ENCODE measurements at regions not wholly inside any gene's neighbourhood (a gene's known extent, or its start where the extent isn't known, plus 50 kb on each side); places are given as distances from the start of the nearest gene placed in this dataset.
"Not testable (repeated sequence)": the region's sequence is repeated elsewhere in the genome, so short reads cannot be mapped to it uniquely, and the experiment has no call there.

DNA sequence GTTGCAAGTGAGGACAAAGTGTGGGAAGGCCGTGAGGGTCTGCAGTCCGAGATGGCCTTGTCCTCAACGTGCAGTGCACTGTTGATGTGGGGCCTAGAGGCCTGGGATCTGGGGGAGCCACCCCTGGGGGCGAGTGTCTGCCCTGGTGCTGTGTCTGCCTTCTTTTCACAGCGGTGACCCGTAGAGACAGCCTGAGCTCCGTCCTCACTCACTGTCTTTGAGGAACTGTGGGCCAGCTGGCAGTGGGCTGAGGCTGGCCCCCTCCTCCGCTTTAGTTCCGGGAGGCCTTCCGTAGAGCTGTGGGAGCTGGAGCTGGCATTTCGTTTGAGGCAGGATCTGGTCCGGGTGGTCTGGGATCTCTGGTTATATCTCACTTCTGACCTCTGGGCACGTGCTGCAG is 1370.6 kb downstream of the CDH12 start:
- H3K4me1 ChIP-seq (ENCODE audit: insufficient read depth, low read length); H3K27me3 ChIP-seq (ENCODE audit: insufficient read depth, low read length); H3K9me3 ChIP-seq (ENCODE audit: low read depth, low read length); H3K4me3 ChIP-seq (ENCODE audit: low read length): not testable (repeated sequence)

DNA sequence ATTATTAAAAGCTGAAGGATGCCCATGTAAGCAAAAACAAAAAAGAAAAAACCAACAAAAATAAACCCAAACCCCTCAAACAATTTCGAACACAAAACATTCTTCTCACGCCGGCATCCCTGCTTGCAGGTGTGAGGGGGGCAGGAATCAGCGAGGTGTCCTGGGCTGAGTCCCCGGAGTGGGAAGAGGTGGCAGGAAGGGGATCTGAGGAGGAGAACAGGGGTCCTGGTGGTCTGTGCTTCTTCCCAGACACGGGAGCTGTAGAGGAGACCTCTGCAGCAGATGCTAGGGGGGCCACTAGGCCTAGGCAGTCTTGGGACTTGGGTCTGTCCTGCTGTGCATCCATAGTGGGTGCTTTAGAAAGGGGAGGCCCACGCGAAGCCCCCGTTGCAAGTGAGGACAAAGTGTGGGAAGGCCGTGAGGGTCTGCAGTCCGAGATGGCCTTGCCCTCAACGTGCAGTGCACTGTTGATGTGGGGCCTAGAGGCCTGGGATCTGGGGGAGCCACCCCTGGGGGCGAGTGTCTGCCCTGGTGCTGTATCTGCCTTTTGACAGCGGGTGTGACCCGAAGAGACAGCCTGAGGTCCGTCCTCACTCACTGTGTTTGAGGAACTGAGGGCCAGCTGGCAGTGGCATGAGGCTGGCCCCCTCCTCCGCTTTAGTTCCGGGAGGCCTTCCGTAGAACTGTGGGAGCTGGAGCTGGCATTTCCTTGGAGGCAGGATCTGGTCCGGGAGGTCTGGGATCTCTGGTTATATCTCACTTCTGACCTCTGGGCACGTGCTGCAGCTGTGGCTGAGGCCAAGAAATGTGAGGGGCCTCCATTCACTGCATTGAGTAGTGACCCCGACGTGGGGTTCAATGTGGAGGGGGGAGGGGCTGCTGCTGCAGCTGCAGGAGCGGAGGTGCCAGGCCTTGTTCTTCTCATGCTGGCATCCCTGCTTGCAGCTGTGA is 1371.5 kb downstream of the CDH12 start:
- not testable (repeated sequence) for H3K4me1 ChIP-seq (ENCODE audit: insufficient read depth, low read length); H3K27me3 ChIP-seq (ENCODE audit: insufficient read depth, low read length); H3K9me3 ChIP-seq (ENCODE audit: low read depth, low read length); H3K4me3 ChIP-seq (ENCODE audit: low read length)

DNA sequence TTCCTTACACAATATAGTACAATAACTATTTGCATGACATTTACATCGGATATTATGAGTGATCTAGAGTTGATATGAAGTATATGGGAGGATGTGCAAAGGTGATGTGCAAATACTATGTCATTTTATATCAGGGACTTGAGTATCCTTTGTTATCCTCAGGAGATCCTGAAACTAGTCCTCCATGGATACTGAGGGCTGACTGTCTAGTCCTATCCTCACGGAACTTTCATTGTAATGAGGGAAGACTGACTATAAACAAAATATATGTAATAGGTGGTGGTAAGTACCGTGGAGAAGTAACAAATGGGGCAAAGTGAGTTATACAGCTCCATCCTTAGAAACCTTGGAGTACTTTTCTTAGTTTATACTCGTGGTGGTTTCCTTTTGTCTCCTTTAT is 1373.1 kb downstream of the CDH12 start:
- not testable (repeated sequence) for H3K27me3 ChIP-seq (ENCODE audit: insufficient read depth, low read length); H3K4me1 ChIP-seq (ENCODE audit: insufficient read depth, low read length); H3K9me3 ChIP-seq (ENCODE audit: low read depth, low read length); H3K4me3 ChIP-seq (ENCODE audit: low read length)

- H3K4me3 ChIP-seq (ENCODE audit: low read length); H3K9me3 ChIP-seq (ENCODE audit: low read depth, low read length); H3K4me1 ChIP-seq (ENCODE audit: insufficient read depth, low read length); H3K27me3 ChIP-seq (ENCODE audit: insufficient read depth, low read length): not testable (repeated sequence)
These were observed 1379.2 kb downstream of the CDH12 start for GRCh38 chr5:21473981-21474380.

DNA sequence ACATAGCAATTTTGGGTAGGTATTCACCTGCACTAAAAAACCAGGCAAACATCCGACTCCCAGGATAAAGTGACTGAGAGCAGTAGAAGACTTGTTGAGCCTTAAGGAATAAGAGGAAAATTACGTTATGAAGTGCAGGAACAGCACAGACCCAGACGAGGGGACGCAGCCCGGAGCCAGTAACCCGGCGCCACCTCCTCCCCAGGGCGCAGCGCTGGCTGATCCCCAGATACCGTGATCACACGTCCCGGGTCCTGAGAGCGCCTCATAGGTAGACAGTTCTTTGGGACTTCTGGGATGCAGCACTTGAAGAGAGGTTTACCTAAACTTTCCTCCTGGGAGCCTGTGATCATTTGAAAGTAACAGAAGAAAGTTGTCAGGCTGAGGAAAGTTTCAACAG is 1379.7 kb downstream of the CDH12 start:
- H3K27me3 ChIP-seq (ENCODE audit: insufficient read depth, low read length); H3K9me3 ChIP-seq (ENCODE audit: low read depth, low read length); H3K4me1 ChIP-seq (ENCODE audit: insufficient read depth, low read length); H3K4me3 ChIP-seq (ENCODE audit: low read length): not testable (repeated sequence)

DNA sequence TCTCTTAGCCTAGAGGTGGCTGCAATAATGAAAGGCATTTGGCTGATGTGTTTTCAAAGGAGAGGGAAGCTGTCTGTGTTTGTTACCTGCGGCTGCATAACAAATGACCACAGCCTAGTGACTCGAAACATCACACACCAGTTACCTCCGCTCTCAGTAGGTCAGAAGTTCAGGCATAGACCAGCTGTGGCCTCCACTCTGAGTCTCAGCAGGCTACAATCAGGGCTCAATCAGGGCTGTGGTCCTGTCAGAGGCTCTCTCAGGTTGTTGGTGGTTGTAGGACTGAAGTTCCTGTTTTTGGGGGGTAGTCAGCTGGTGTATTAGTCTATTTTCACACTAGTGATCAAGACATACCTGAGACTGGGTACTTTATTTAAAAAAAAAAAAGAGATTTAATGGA is 1381.5 kb downstream of the CDH12 start:
- H3K4me1 ChIP-seq (ENCODE audit: insufficient read depth, low read length); H3K9me3 ChIP-seq (ENCODE audit: low read depth, low read length); H3K4me3 ChIP-seq (ENCODE audit: low read length); H3K27me3 ChIP-seq (ENCODE audit: insufficient read depth, low read length): not testable (repeated sequence)

DNA sequence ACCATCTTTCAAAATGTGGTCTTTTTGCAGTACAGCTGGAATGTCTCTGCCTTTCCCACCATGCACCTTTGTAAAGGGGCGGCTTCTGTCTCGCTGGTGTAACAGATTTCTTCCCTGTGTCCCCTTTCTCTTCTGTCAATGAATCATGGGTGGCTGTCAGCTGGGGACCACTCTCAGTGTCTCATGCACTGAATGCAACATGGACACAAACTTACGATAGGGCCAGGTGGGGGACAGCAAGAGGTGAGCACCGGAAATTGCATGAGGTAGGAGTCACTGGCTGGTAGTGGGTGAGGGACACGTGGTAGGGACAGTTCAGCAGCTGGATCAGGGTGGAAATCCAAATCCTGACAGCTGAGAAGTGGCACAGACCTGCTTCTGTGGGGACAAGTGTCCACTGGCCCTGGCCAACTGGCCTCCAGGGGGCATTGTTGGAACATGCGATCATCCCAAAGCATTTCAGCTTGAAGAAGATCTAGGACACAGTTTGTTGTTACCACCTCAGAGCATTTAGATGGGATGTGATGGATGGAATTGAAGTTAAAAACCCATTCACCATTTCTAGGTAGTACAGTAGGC is 1383.5 kb downstream of the CDH12 start:
- not testable (repeated sequence) for H3K9me3 ChIP-seq (ENCODE audit: low read depth, low read length); H3K27me3 ChIP-seq (ENCODE audit: insufficient read depth, low read length); H3K4me1 ChIP-seq (ENCODE audit: insufficient read depth, low read length); H3K4me3 ChIP-seq (ENCODE audit: low read length)

GRCh38 chr5:21467544-21467943 is 1385.6 kb downstream of the CDH12 start:
- H3K4me1 ChIP-seq (ENCODE audit: insufficient read depth, low read length); H3K9me3 ChIP-seq (ENCODE audit: low read depth, low read length); H3K4me3 ChIP-seq (ENCODE audit: low read length); H3K27me3 ChIP-seq (ENCODE audit: insufficient read depth, low read length): not testable (repeated sequence)

DNA sequence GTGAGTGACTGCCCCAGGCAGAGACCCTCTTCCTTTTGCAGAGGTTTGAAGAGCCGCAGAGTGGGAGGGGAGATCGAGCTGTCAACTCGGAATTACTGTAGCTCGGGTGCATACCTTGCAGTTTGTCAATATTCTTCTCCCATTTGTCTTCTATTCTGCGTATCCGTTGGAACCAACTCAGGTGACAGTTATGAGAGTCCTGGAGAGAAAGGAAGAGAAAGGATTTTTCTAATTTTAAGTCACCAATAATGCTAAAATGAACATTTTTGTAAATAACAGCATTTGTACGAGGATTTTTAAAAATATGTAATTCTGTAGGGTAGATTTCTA is 1393.4 kb downstream of the CDH12 start:
- peak overlapping the region; percentile 56 for H3K4me3 ChIP-seq (ENCODE audit: low read length)
- not testable (repeated sequence) for H3K9me3 ChIP-seq (ENCODE audit: low read depth, low read length); H3K27me3 ChIP-seq (ENCODE audit: insufficient read depth, low read length); H3K4me1 ChIP-seq (ENCODE audit: insufficient read depth, low read length)

GRCh38 chr5:21452449-21452848 is 1400.7 kb downstream of the CDH12 start:
- H3K27me3 ChIP-seq (ENCODE audit: insufficient read depth, low read length) = peaks cover 5% of the 10 kb centered on the region

GRCh38 chr5:21432646-21433045 is 1420.5 kb downstream of the CDH12 start:
- Histone ChIP-seq H3K4me1 (ENCODE audit: insufficient read depth, low read length) (no peaks in the 10 kb centered on the region), H3K27me3 (ENCODE audit: insufficient read depth, low read length) (no peaks in the 10 kb centered on the region), H3K9me3 (ENCODE audit: low read depth, low read length) (no peaks in the 10 kb centered on the region), H3K4me3 (ENCODE audit: low read length) (no peak overlapping the region)

More at GRCh38 chr5:21452449-21452848, 1400.7 kb downstream of the CDH12 start:
- H3K9me3 ChIP-seq (ENCODE audit: low read depth, low read length) = no peaks in the 10 kb centered on the region
- H3K4me3 ChIP-seq (ENCODE audit: low read length) = no peak overlapping the region
- no peaks in the 10 kb centered on the region for H3K4me1 ChIP-seq (ENCODE audit: insufficient read depth, low read length)

- no peak overlapping the region for H3K4me3 ChIP-seq (ENCODE audit: low read length)
- H3K27me3 ChIP-seq (ENCODE audit: insufficient read depth, low read length) = no peaks in the 10 kb centered on the region
- H3K4me1 ChIP-seq (ENCODE audit: insufficient read depth, low read length) = no peaks in the 10 kb centered on the region
- no peaks in the 10 kb centered on the region for H3K9me3 ChIP-seq (ENCODE audit: low read depth, low read length)
These were observed 1428.2 kb downstream of the CDH12 start for GRCh38 chr5:21424907-21425306.

DNA sequence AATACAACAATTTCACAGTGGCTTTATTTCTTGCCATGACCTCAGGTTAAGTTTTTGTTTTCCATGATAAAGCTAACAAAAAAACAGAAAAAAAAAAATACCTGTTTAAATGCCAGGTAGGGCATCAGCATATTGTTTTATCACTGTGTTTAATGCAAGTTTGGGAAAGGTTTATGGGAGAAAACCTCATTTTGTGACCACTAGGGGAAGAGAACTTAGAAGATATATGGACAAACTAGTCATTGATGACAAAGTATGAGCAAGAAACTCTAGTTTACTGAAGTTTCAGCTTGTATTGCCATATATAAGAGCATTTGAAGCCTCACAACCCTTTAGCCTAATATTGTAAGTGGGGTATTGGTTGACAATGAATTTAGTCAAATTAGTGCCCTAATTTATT is 1431.4 kb upstream of the CDH18 start:
- Histone ChIP-seq H3K9me3 (ENCODE audit: low read depth, low read length) (no peaks in the 10 kb centered on the region), H3K4me3 (ENCODE audit: low read length) (no peak overlapping the region), H3K27me3 (ENCODE audit: insufficient read depth, low read length) (no peaks in the 10 kb centered on the region), H3K4me1 (ENCODE audit: insufficient read depth, low read length) (no peaks in the 10 kb centered on the region)

- H3K4me1 ChIP-seq (ENCODE audit: insufficient read depth, low read length); H3K4me3 ChIP-seq (ENCODE audit: low read length); H3K9me3 ChIP-seq (ENCODE audit: low read depth, low read length); H3K27me3 ChIP-seq (ENCODE audit: insufficient read depth, low read length): not testable (repeated sequence)
These were observed 1414.1 kb upstream of the CDH18 start for GRCh38 chr5:21402089-21402488.

GRCh38 chr5:21398511-21398910 is 1410.5 kb upstream of the CDH18 start:
- H3K27me3 ChIP-seq (ENCODE audit: insufficient read depth, low read length) = no peaks in the 10 kb centered on the region
- H3K4me3 ChIP-seq (ENCODE audit: low read length) = no peak overlapping the region
- no peaks in the 10 kb centered on the region for H3K9me3 ChIP-seq (ENCODE audit: low read depth, low read length)
- no peaks in the 10 kb centered on the region for H3K4me1 ChIP-seq (ENCODE audit: insufficient read depth, low read length)

GRCh38 chr5:21397693-21398092 is 1409.7 kb upstream of the CDH18 start:
- Histone ChIP-seq H3K9me3 (ENCODE audit: low read depth, low read length) (no peaks in the 10 kb centered on the region), H3K27me3 (ENCODE audit: insufficient read depth, low read length) (no peaks in the 10 kb centered on the region), H3K4me1 (ENCODE audit: insufficient read depth, low read length) (no peaks in the 10 kb centered on the region), H3K4me3 (ENCODE audit: low read length) (no peak overlapping the region)

Measured in mononuclear cell (primary cell).